ENCODE measurements at regions not wholly inside any gene's neighbourhood (a gene's known extent, or its start where the extent isn't known, plus 50 kb on each side); places are given as distances from the start of the nearest gene placed in this dataset.

DNA sequence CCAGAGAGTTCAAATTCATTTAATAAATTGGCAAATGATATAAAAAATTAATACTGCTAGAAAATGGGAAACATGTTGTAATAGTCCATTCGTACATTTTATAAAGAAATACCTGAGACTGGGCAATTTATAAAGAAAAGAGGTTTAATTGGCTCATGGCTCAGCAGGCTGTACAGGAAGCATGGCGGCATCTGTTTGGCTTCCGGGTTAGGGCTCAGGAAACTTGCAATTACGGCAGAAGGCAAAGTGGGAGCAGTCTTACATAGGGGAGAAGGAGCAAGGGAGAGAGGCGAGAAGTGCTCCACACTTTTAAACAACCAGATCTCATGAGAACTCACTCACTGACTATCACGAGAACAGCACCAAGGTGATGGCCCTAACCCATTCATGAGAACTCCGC lies 512.0 kb downstream of the DACH1 start:
- TF ChIP-seq EZH2phosphoT487 (IDR thresholded peaks at IDR 0.05; ENCODE audit: borderline replicate concordance, low read depth) (no peak), JUND (IDR thresholded peaks at IDR 0.05) (no peak), EP300 (IDR thresholded peaks at IDR 0.05; ENCODE audit: borderline replicate concordance in 1 of 2, low read depth in 1 of 2, low read length in 1 of 2) (no peak), MAX (IDR thresholded peaks at IDR 0.05; ENCODE audit: low read depth) (no peak), SIN3A (IDR thresholded peaks at IDR 0.05; ENCODE audit: borderline replicate concordance, low read depth, low read length) (no peak), CHD2 (IDR thresholded peaks at IDR 0.05; ENCODE audit: low read length, partially characterized antibody) (no peak), RFX5 (IDR thresholded peaks at IDR 0.05; ENCODE audit: low read length) (no peak)
- TF ChIP-seq, protein P1, sequence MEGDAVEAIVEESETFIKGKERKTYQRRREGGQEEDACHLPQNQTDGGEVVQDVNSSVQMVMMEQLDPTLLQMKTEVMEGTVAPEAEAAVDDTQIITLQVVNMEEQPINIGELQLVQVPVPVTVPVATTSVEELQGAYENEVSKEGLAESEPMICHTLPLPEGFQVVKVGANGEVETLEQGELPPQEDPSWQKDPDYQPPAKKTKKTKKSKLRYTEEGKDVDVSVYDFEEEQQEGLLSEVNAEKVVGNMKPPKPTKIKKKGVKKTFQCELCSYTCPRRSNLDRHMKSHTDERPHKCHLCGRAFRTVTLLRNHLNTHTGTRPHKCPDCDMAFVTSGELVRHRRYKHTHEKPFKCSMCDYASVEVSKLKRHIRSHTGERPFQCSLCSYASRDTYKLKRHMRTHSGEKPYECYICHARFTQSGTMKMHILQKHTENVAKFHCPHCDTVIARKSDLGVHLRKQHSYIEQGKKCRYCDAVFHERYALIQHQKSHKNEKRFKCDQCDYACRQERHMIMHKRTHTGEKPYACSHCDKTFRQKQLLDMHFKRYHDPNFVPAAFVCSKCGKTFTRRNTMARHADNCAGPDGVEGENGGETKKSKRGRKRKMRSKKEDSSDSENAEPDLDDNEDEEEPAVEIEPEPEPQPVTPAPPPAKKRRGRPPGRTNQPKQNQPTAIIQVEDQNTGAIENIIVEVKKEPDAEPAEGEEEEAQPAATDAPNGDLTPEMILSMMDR (IDR thresholded peaks at IDR 0.05), result no peak
